NOMO-1 treated with dmso at 0.1 percent for 144 hours (cell line): ENCODE measurements at regions not wholly inside any gene's neighbourhood (a gene's known extent, or its start where the extent isn't known, plus 50 kb on each side); places are given as distances from the start of the nearest gene placed in this dataset.
"Not testable (repeated sequence)": the region's sequence is repeated elsewhere in the genome, so short reads cannot be mapped to it uniquely, and the experiment has no call there.

Experiments
- DNase-seq: peaks from one replicate; lab custom pipeline; 2025; ENCODE audit not compliant: unreplicated experiment; lab: John Stamatoyannopoulos, UW

DNA sequence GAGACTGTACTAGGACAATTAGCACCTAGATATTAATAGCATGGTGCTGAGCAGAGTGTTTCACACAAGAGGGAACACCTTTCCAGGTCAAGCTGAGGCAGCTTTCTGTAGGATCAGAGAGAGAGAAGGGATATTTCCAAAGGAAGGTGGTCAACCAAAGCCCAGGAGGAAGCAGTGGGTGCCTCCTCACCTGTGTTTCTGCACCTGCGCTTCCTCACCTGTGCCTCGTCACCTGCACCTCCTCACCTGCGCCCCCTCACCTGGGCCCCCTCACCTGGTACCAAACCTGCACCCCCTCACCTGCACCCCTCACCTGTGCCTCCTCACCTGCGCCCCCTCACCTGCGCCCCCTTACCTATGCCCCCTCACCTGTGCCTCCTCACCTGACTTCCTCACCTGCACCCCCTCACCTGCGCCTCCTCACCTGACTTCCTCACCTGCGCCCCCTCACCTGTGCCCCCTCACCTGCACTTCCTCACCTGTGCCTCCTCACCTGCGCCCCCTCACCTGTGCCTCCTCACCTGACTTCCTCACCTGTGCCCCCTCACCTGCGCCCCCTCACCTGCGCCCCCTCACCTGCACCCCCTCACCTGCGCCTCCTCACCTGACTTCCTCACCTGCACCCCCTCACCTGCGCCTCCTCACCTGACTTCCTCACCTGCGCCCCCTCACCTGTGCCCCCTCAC is 67.9 kb downstream of the TTLL2 start:
- DNase-seq = no peak

DNA sequence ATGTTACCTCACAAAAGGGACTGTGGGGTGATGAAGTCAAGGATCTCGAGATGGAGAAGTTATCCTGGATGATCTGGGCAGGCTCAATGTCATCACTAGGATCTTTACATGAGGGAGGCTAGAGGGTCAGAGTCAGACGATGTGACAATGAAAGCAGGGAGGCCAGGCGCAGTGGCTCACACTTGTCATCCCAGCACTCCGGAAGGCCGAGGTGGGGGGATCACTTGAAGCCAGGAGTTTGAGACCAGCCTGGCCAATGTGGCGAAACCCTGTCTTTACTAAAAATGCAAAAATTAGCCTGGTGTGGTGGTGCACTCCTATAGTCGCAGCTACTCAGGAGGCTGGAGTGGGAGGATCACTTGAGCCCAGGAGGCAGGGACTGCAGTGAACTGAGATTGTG is 68.8 kb downstream of the TTLL2 start:
- DNase-seq = no peak

- DNase-seq = no peak
Observed at GRCh38 chr6:167394339-167394738, 69.5 kb downstream of the TTLL2 start.

DNA sequence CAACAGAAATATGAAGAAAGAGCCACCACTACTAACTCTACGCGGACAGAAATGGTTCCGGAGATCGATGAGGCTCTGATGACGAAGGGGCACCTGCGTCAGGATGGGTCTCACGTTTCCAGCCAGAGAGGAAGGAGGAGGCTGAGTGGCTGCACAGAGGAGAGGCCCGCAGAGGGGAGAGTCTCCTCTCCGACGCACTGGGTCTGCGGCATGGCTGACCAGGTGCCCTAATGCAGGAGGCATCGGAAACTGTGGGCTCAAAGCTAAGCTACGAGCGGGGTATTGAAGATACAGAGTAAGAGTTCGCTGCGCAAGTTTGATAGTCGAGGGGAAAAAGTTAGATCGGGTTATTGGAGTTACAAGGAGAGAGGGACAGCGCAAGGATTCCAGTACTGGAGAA is 69.9 kb downstream of the TTLL2 start:
- no peak for DNase-seq

- no peak for DNase-seq
Observed at GRCh38 chr6:167396068-167396658, 71.3 kb downstream of the TTLL2 start.

DNA sequence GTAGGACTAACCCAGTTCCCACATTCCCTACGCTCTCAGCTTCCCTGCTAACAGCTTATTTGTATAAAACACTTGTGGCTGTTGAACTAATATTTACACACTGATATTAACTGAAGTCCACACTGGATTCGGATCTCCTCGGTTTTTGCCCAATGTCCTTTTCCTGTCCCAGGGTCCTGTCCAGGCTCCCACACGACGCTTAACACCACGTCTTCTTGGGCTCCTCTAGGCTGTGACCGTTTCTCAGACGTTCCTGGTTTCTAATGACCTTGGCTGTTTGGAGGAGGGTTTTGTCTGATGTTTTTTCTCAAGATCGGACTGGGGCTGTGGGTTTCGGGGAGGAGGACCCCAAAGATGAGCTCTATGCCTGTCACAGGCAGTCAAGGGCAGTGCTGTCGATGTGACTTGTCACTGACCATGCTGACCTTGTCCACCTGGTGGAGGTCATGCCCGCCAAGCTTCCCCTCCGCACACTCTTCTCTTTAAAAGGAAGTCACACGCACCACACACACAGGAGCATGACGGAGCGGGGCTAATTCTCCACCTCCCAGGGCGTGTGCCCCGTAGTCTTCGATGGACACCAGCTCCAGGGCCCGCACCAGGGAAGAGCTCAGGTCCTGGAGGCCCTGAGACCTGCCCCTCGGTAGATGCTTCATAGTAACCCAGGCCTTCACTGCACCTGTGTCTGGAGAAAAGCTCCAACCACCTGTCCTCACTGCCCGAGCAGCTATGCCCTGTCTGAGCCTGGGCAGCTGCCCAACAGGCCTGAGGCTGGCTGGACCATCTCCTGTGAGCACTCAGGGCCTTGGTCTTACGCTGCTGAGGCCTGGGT is 72.0 kb downstream of the TTLL2 start:
- no peak for DNase-seq

- DNase-seq = no peak
Observed at GRCh38 chr6:167397712-167398111, 72.8 kb downstream of the TTLL2 start.

GRCh38 chr6:167398214-167399050 is 73.5 kb downstream of the TTLL2 start:
- DNase-seq = no peak

GRCh38 chr6:167399051-167399387 is 74.1 kb downstream of the TTLL2 start:
- DNase-seq = no peak

DNA sequence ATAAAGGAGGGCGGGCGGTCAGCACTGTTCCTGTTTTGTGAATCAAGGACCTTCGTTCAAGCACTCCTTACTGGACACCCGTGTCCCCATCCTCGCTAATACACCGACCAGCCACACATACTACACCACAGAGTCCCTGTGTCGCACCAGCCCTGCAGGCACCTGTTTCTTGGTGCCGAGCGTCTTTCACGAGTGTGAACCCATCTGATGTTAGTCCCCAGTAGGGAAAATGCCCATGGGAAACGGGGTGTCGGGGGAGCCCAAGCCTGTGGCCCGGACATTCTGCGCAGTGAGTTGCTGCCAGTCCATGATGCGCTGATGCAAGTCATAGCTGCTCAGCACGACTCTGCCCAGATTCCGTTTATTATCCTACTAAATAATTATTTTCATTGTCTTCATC is 74.7 kb downstream of the TTLL2 start:
- no peak for DNase-seq

DNA sequence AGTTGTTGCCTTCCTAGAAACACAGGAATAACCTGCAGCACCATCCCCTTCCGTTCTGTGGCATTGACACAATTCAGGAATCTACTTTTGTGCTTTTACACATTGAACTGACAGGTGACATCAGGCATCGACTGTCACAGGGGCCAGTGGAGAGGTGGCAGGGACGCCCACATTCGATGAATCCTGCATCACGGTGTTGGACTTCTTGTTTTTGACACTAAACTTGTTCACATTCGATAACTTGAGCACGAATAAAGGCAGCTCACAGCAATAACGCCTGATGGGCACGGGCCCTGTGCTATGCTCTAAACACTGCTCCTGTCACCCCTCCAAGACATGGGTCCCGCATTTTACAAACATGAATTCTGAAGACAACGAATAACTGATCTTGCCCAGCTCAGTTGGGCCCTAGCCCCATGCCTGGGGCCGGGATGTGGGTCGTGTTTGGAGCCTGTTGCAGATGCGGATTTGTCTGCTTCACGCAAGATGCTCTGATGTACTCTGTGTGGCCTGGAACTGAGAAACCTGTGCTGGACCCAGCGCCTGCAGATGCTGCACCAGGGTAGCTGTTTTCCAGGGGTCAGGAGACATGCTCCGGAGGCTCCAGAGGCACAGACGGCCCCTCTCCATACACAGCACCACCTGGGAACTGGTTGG is 75.7 kb downstream of the TTLL2 start:
- no peak for DNase-seq

- DNase-seq = no peak
Observed at GRCh38 chr6:167401525-167402194, 76.8 kb downstream of the TTLL2 start.

DNA sequence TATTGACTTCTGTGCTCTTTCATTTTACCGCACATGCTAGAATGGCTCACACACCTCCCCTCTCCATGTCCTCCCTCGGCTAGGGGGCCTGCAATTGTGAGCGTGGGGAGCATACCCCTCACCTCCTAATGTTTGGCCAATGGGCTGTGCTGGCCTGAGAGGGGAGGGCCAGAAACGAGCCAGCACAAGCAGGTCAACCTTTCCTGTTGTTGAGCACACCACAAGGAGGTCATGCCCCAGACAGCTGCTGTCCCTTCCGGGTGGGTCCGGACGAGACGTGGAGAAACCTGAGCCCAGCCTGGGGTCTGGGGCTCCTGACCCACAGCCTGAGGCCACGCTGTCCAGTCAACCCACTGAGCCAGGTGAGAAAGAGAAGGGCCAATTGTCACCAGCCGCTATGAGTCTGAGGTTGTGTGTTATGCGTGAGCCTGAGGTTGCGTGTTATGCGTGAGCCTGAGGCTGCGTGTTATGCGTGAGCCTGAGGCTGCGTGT is 77.4 kb downstream of the TTLL2 start:
- DNase-seq = no peak

DNA sequence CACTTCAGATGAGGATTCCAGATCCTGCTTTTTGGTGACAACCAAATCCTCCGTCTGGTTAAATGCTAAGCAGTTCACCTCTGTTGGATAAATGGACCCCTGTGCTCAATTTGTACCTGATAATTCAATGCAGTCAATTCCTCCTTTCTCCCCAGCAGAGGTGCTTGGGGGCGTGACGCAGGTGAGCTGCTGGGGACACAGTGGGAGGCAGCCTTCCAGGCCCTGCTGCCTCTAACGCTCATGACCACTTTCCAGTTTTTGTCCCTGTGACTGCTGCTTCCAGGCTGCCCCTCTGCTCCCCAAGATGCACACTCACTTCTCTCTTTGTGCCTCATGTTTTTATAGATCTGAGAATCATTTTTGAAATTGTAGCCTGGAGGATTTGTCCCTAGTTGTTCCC is 78.5 kb downstream of the TTLL2 start:
- no peak for DNase-seq

DNA sequence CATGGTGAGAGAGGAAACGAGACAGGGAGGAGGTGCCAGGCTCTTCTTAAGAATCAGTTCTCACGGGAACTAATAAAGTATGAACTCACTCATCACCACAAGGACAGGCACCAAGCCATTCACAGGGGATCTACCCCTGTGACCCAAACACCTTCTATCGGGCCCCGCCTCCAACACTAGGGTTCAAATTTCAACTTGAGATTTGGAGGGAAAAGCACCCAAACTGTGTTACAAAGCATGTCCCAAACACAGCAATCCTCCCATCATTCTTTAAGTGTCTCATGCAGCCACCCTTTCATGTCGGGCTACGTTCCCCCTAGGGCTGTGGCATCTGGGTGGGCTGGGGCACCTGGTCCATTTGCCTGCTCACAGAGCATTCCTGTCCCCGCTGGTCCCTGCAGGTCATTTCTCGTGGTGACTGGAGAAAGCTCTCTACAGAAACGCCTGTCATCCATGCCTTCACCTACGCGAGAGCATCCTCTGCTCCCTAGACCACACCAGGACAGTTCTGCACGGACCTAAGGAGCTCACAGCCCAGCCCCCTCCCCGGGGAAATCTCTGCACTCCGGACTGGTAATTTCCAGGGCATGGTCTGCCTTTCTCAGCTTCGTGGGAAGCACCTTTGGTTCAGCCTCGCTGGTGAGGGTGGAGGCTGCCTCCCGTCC is 79.6 kb downstream of the TTLL2 start:
- no peak for DNase-seq

DNA sequence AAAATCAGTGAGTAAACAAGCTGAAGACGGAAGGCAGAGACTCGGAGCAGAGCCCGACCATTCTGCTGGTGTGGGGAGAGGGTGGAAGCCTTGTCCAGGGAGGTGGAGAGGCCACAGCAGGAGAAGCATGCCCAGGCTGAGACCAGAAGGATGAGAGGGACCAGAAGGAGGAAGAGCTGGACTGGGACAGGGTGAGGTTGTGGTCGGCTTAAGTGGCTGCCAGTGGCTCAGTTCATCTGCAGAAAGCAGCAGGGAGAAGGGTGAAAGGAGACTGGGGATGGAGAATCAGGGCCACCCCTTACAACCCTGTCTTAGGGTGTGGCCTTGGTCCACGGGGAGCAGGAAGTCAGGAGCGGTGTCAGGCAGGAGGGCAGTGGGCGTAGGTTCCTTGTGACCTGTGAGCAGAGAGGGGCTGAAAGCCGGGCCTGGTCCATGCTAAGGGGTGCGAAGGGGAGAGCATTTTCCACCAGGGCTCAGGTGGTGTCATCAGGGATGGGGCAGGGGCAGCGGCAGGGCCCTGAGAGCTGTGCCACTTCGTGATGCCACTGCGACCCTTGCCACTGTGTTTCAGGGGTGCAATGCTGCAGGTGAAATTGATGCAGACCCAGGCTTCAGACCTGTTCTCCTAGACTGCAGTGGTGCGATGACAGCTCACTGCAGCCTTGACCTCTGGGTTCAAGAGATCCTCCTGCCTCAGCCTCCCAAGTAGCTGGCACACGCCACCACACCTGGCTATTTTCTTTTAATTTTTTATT is 81.1 kb downstream of the TTLL2 start:
- DNase-seq = no peak

- DNase-seq = not testable (repeated sequence)
Observed at GRCh38 chr6:167406533-167407238, 81.8 kb downstream of the TTLL2 start.
